ENCODE measurements at regions not wholly inside any gene's neighbourhood (a gene's known extent, or its start where the extent isn't known, plus 50 kb on each side); places are given as distances from the start of the nearest gene placed in this dataset.

- TF ChIP-seq CTCF (IDR thresholded peaks at IDR 0.05) = no peak
- TF ChIP-seq POLR2AphosphoS5 (IDR thresholded peaks at IDR 0.05) = no peak
Measured at GRCh38 chr1:79587229-79587628, 580.7 kb upstream of the ADGRL4 start.

Data from sigmoid colon (tissue), 4 donors.